HCT116 (cell line): ENCODE measurements at regions not wholly inside any gene's neighbourhood (a gene's known extent, or its start where the extent isn't known, plus 50 kb on each side); places are given as distances from the start of the nearest gene placed in this dataset.

ENCODE experiments used
- ATAC-seq: fragments of 200-7000 bp; cut with Tn5 transposase; 2 replicates; pipeline ENCODE4 v1.9.1; 2020; ENCODE audit warnings: mild to moderate bottlenecking, moderate library complexity
- BruUV-seq: library from RNA; stranded (reverse); fragments of 400-500 nt; replicated peaks from 2 replicates; lab custom pipeline; 2021; lab: Mats Ljungman, UMichigan
- CTCF ChIA-PET: fragments of 300-600 bp; sonication (Branson Sonifier 250); formaldehyde crosslinking; loops from one replicate; lab custom pipeline; 2021; ENCODE audit warnings: antibody characterized with exemption; lab: Charles Lee
- POLR2A ChIA-PET: fragments of 300-600, 350-600 bp; sonication (Branson Sonifier 250); formaldehyde crosslinking; loops from one replicate; lab custom pipeline; 2021; ENCODE audit warnings: antibody characterized with exemption; lab: Charles Lee
- RAD21 ChIA-PET, 2 experiments: fragments of 300-600 bp; sonication (Branson Sonifier 250); formaldehyde crosslinking; loops; one replicate each; lab custom pipeline; 2023; ENCODE audit warnings: low total read pairs in 2 of 2; ENCODE audit not compliant: uncharacterized antibody in 2 of 2, unreplicated experiment in 2 of 2, low non-redundant PET in 1 of 2; lab: Charles Lee
- DNase-seq: peaks from one replicate; pipeline ENCODE4 v3.0.0-alpha.2; 2010; ENCODE audit warnings: low read depth, low spot score
- H2AFZ ChIP-seq: fragments of 200-600 bp; shearing (Covaris generic), sonication (generic); 2 replicates; pipeline ENCODE4 v1.6.1; 2017; ENCODE audit warnings: low read depth, mixed run types, mixed read lengths, antibody characterized with exemption, low read length; ENCODE audit not compliant: poor library complexity, severe bottlenecking
- H3K27ac ChIP-seq: 2 replicates; pipeline ENCODE4 v1.5.1; 2012; ENCODE audit warnings: low read depth, low read length
- H3K27me3 ChIP-seq: fragments of 200-600 bp; sonication (generic); 2 replicates; pipeline ENCODE4 v1.6.1; 2016; ENCODE audit warnings: mixed run types, low read length, mixed read lengths; ENCODE audit not compliant: insufficient read depth
- H3K36me3 ChIP-seq, 2 experiments: fragments of 200-500 bp in 1 of 2; fragments of 200-600 bp in 1 of 2; sonication (Bioruptor generic) in 1 of 2; sonication (generic) in 1 of 2; 2 replicates each; pipeline versions ENCODE4 v1.5.1 to v1.6.1; 2014 to 2016; ENCODE audit warnings: low read length in 2 of 2, inconsistent platforms in 1 of 2, mixed read lengths in 1 of 2, mixed run types in 1 of 2; ENCODE audit not compliant: insufficient read depth in 2 of 2, control insufficient read depth in 1 of 2
- H3K4me1 ChIP-seq, 2 experiments: fragments of 200-600 bp in 1 of 2; sonication (generic) in 1 of 2; 2 replicates each; pipeline versions ENCODE4 v1.5.1 to v1.6.1; 2012 to 2017; ENCODE audit warnings: low read length in 2 of 2, inconsistent platforms in 1 of 2, mild to moderate bottlenecking in 1 of 2, mixed read lengths in 1 of 2, mixed run types in 1 of 2, moderate library complexity in 1 of 2; ENCODE audit not compliant: insufficient read depth in 2 of 2, control insufficient read depth in 1 of 2
- H3K4me2 ChIP-seq: fragments of 200-600 bp; sonication (generic); 2 replicates; pipeline ENCODE4 v1.6.1; 2017; ENCODE audit warnings: mixed run types, low read length, mixed read lengths
- H3K4me3 ChIP-seq, 2 experiments: fragments of 200-600 bp in 1 of 2; sonication (generic) in 1 of 2; replicated peaks in 1 of 2; 2 replicates each; pipeline ENCODE4 v1.5.1; 2011 to 2016; ENCODE audit warnings: low read length in 2 of 2, control low read depth in 1 of 2, low read depth in 1 of 2, mild to moderate bottlenecking in 1 of 2, mixed read lengths in 1 of 2, mixed run types in 1 of 2
- H3K79me2 ChIP-seq: fragments of 200-600 bp; sonication (generic); 2 replicates; pipeline ENCODE4 v1.6.1; 2017; ENCODE audit warnings: mild to moderate bottlenecking, mixed run types, low read length, moderate library complexity, mixed read lengths; ENCODE audit not compliant: insufficient read depth
- H3K9ac ChIP-seq: fragments of 200-600 bp; sonication (generic); 2 replicates; pipeline ENCODE4 v1.6.1; 2016; ENCODE audit warnings: low read length, mixed read lengths
- H3K9me2 ChIP-seq: fragments of 200-600 bp; sonication (generic), shearing (Covaris generic); 2 replicates; pipeline ENCODE4 v1.6.1; 2017; ENCODE audit warnings: mixed run types, mild to moderate bottlenecking, moderate library complexity; ENCODE audit not compliant: insufficient read depth
- H3K9me3 ChIP-seq, 2 experiments: fragments of 200-500 bp in 1 of 2; fragments of 200-600 bp in 1 of 2; sonication (Bioruptor generic) in 1 of 2; sonication (generic) in 1 of 2; 2 replicates each; pipeline ENCODE4 v1.6.1; 2014 to 2017; ENCODE audit warnings: low read length in 2 of 2, mixed read lengths in 2 of 2, inconsistent platforms in 1 of 2, low read depth in 1 of 2, mild to moderate bottlenecking in 1 of 2, mixed run types in 1 of 2, moderate library complexity in 1 of 2; ENCODE audit not compliant: control insufficient read depth in 1 of 2, insufficient read depth in 1 of 2
- H4K20me1 ChIP-seq: fragments of 200-600 bp; sonication (generic), shearing (Covaris generic); 2 replicates; pipeline ENCODE4 v1.6.1; 2017; ENCODE audit warnings: mixed run types, mild to moderate bottlenecking, moderate library complexity; ENCODE audit not compliant: insufficient read depth
- ATF3 ChIP-seq: IDR thresholded peaks from 2 replicates; pipeline ENCODE4 v1.6.1; 2012
- CBX3 ChIP-seq: IDR thresholded peaks from 2 replicates; pipeline ENCODE4 v1.6.1; 2012; ENCODE audit warnings: low read depth
- CTCF ChIP-seq, 3 experiments: fragments of 200-600 bp in 1 of 3; sonication (generic) in 1 of 3; IDR thresholded peaks in 2 of 3; conservative IDR thresholded peaks in 1 of 3; 2 replicates each; pipeline ENCODE4 v1.5.1; 2012 to 2017; ENCODE audit warnings: low read depth in 2 of 3, low read length in 2 of 3, antibody characterized with exemption in 1 of 3, borderline replicate concordance in 1 of 3, control low read depth in 1 of 3, mild to moderate bottlenecking in 1 of 3, mixed read lengths in 1 of 3, mixed run types in 1 of 3, moderate library complexity in 1 of 3; ENCODE audit not compliant: insufficient read depth in 1 of 3
- EGR1 ChIP-seq: IDR thresholded peaks from 2 replicates; pipeline ENCODE4 v1.6.1; 2012; ENCODE audit warnings: low read depth
- ELF1 ChIP-seq: IDR thresholded peaks from 2 replicates; pipeline ENCODE4 v1.6.1; 2012; ENCODE audit warnings: low read depth, borderline replicate concordance
- EZH2phosphoT487 ChIP-seq: fragments of 200-600 bp; IDR thresholded peaks from 2 replicates; pipeline ENCODE4 v1.6.1; 2018; ENCODE audit warnings: antibody characterized with exemption, borderline replicate concordance
- FOSL1 ChIP-seq: IDR thresholded peaks from 2 replicates; pipeline ENCODE4 v1.6.1; 2012; ENCODE audit warnings: low read depth
- POLR2AphosphoS5 ChIP-seq: IDR thresholded peaks from 2 replicates; pipeline ENCODE4 v1.6.1; 2011; ENCODE audit warnings: mild to moderate bottlenecking, low read depth, low read length, moderate library complexity
- RAD21 ChIP-seq: IDR thresholded peaks from 2 replicates; pipeline ENCODE4 v1.6.1; 2012; ENCODE audit warnings: low read depth, mild to moderate bottlenecking
- REST ChIP-seq: IDR thresholded peaks from 2 replicates; pipeline ENCODE4 v1.6.1; 2012; ENCODE audit warnings: low read depth
- SIN3A ChIP-seq: IDR thresholded peaks from 2 replicates; pipeline ENCODE4 v1.6.1; 2012; ENCODE audit warnings: low read depth
- SP1 ChIP-seq: IDR thresholded peaks from 2 replicates; pipeline ENCODE4 v1.6.1; 2012; ENCODE audit warnings: low read depth
- TCF7L2 ChIP-seq: IDR thresholded peaks from 2 replicates; pipeline ENCODE4 v1.7.0; 2011; ENCODE audit warnings: borderline replicate concordance, inconsistent platforms; ENCODE audit not compliant: insufficient read depth, insufficient read length; ENCODE audit errors: extremely low read depth
- ZFX ChIP-seq: fragments of 450-650 bp; IDR thresholded peaks from 2 replicates; pipeline ENCODE4 v1.6.1; 2017
- intact Hi-C: fragments of 100-400 bp; cut with micrococcal nuclease; formaldehyde crosslinking; loops from 2 replicates; pipeline ENCODE4 v1.10.0; 2022

- H3K4me2 ChIP-seq = no peak overlapping the region
- H3K36me3 ChIP-seq = no peaks in the 10 kb centered on the region
- H4K20me1 ChIP-seq = no peaks in the 10 kb centered on the region
- ChIA-PET CTCF (no interaction called here), POLR2A (no interaction called here), RAD21 (no interaction called here)
- H3K27ac ChIP-seq = no peak overlapping the region
- H3K9me2 ChIP-seq = no peaks in the 10 kb centered on the region
- no peaks in the 10 kb centered on the region for H3K27me3 ChIP-seq
- H2AFZ ChIP-seq = no peak overlapping the region
- no TSS peak for BruUV-seq
- H3K4me3 ChIP-seq = no peak overlapping the region
- no peaks in the 10 kb centered on the region for H3K79me2 ChIP-seq
- H3K9ac ChIP-seq = no peak overlapping the region
- H3K9me3 ChIP-seq = peaks cover 0 to 2% of the 10 kb centered on the region in 2 experiments; a peak in 2 of 4 replicates
- DNase-seq = no peak
- H3K4me1 ChIP-seq = no peaks in the 10 kb centered on the region
- intact Hi-C loops = loop anchor here (1.0 kb wide), 1 partner anchor 21 kb away; no protein-coding TSS in a partner anchor
- TF ChIP-seq FOSL1 = no peak
- TF ChIP-seq SIN3A = no peak
- no peak for TF ChIP-seq ATF3
- no peak for TF ChIP-seq ZFX
- TF ChIP-seq TCF7L2 = no peak
- no peak for TF ChIP-seq EGR1
- TF ChIP-seq ELF1 = no peak
- TF ChIP-seq CTCF (IDR thresholded peaks at IDR 0.05 in 2 of 3, conservative IDR thresholded peaks at IDR 0.05 in 1 of 3; ENCODE audit: borderline replicate concordance in 1 of 3, insufficient read depth in 1 of 3, low read depth in 2 of 3, low read length in 2 of 3) = no peak
- no peak for TF ChIP-seq REST
- no peak for TF ChIP-seq SP1
- TF ChIP-seq RAD21 = no peak
- TF ChIP-seq CBX3 = no peak
- no peak for TF ChIP-seq EZH2phosphoT487
- TF ChIP-seq POLR2AphosphoS5 = no peak
- TF ChIP-seq, all 23 proteins: peak for 0
- no peak for ATAC-seq
These were observed 118.8 kb upstream of the KIRREL3 start for GRCh38 chr11:127119356-127119755.
